Medulla oblongata (tissue), 1 donor: ENCODE measurements at regions not wholly inside any gene's neighbourhood (a gene's known extent, or its start where the extent isn't known, plus 50 kb on each side); places are given as distances from the start of the nearest gene placed in this dataset.

Source experiments
- DNase-seq: peaks from one replicate; pipeline ENCODE4 v3.0.0-alpha.2; 2015; ENCODE audit errors: extremely low spot score

GRCh38 chr4:106430797-106431196, 62.2 kb upstream of the GIMD1 start:
- no peak for DNase-seq

GRCh38 chr4:106429885-106430284, 61.3 kb upstream of the GIMD1 start:
- no peak for DNase-seq

GRCh38 chr4:106426069-106426468, 57.5 kb upstream of the GIMD1 start:
- DNase-seq = no peak

GRCh38 chr4:106425576-106425975, 57.0 kb upstream of the GIMD1 start:
- no peak for DNase-seq

GRCh38 chr4:106424426-106424825, 55.8 kb upstream of the GIMD1 start:
- DNase-seq = no peak

- no peak for DNase-seq
Observed at GRCh38 chr4:106423791-106424190, 55.2 kb upstream of the GIMD1 start.

- no peak for DNase-seq
Observed at GRCh38 chr4:106422766-106423165, 54.2 kb upstream of the GIMD1 start.

GRCh38 chr4:106421441-106422296, 53.1 kb upstream of the GIMD1 start:
- DNase-seq = no peak

GRCh38 chr4:106418444-106418843, 49.9 kb upstream of the GIMD1 start:
- DNase-seq = no peak
